K562 (cell line): ENCODE measurements at regions not wholly inside any gene's neighbourhood (a gene's known extent, or its start where the extent isn't known, plus 50 kb on each side); places are given as distances from the start of the nearest gene placed in this dataset.
A peak's percentile ranks its signal among the peaks of the same experiment; 100 is the strongest.

Experiments used
- ATAC-seq: fragments of 200-7000 bp; cut with Tn5 transposase; 3 replicates; pipeline ENCODE4 v1.9.1; 2020; ENCODE audit warnings: moderate library complexity
- BruUV-seq: library from RNA; stranded (reverse); fragments of 400-500 nt; replicated peaks from 2 replicates; lab custom pipeline; 2021; lab: Mats Ljungman, UMichigan
- CTCF ChIA-PET: fragments of 300-600 bp; formaldehyde crosslinking; extraction: SDS; loops from one replicate; lab custom pipeline; 2021; ENCODE audit warnings: low intra/inter-chr PET ratio; lab: Yijun Ruan, JAX
- POLR2A ChIA-PET: fragments of 300-600, 350-650 bp; sonication (Branson Sonifier 250); formaldehyde crosslinking; extraction: SDS; loops from one replicate; lab custom pipeline; 2021; ENCODE audit warnings: antibody characterized with exemption, inconsistent platforms; lab: Yijun Ruan, JAX
- DNase-seq, 4 experiments: peaks; one replicate each; pipeline versions ENCODE4 v3.0.0 to v3.0.0-alpha.2; 2011 to 2018; ENCODE audit warnings: low spot score in 3 of 4, mixed read lengths in 3 of 4; ENCODE audit errors: extremely low read depth in 1 of 4
- FAIRE-seq: peaks from 2 replicates; lab custom pipeline; 2011; peaks lifted over from hg19 to GRCh38; lab: Jason Lieb, UNC
- H2AFZ ChIP-seq: 2 replicates; pipeline ENCODE4 v1.6.0; 2011; ENCODE audit warnings: low read depth, low read length, control low read depth, inconsistent platforms
- H3K27ac ChIP-seq: fragments of 200-600 bp; 3 replicates; pipeline ENCODE4 v1.8.0; 2011; ENCODE audit warnings: low read depth, mild to moderate bottlenecking, control low read depth, inconsistent platforms, low read length, moderate library complexity, mixed read lengths; ENCODE audit errors: extremely low read depth
- H3K27me3 ChIP-seq, 2 experiments: fragments of 300-600 bp in 1 of 2; 2 replicates in 1 of 2; 3 replicates in 1 of 2; pipeline versions ENCODE4 v1.6.0 to v1.8.0; 2011; ENCODE audit warnings: inconsistent platforms in 2 of 2, low read length in 2 of 2, mild to moderate bottlenecking in 1 of 2, mixed read lengths in 1 of 2, moderate library complexity in 1 of 2; ENCODE audit not compliant: control insufficient read depth in 2 of 2, insufficient read depth in 2 of 2
- H3K36me3 ChIP-seq: fragments of 300-600 bp; 3 replicates; pipeline ENCODE4 v1.8.0; 2011; ENCODE audit warnings: mild to moderate bottlenecking, low read length, inconsistent platforms; ENCODE audit not compliant: control insufficient read depth, insufficient read depth
- H3K4me1 ChIP-seq, 2 experiments: fragments of 200-600 bp in 1 of 2; replicated peaks in 1 of 2; 2 replicates in 1 of 2; 3 replicates in 1 of 2; pipeline versions ENCODE4 v1.5.1 to v1.8.0; 2011; ENCODE audit warnings: inconsistent platforms in 2 of 2, low read length in 2 of 2, mild to moderate bottlenecking in 1 of 2, mixed read lengths in 1 of 2, moderate library complexity in 1 of 2; ENCODE audit not compliant: control insufficient read depth in 2 of 2, insufficient read depth in 2 of 2
- H3K4me2 ChIP-seq: 2 replicates; pipeline ENCODE4 v1.6.1; 2011; ENCODE audit warnings: low read length, control low read depth, inconsistent platforms, mixed read lengths; ENCODE audit not compliant: insufficient read depth
- H3K4me3 ChIP-seq: fragments of 200-600 bp; sonication (generic), shearing (Covaris generic); 2 replicates; pipeline ENCODE4 v1.5.1; 2016; ENCODE audit warnings: control low read depth, inconsistent platforms
- H3K79me2 ChIP-seq: fragments of 200-600 bp; 3 replicates; pipeline ENCODE4 v1.8.0; 2011; ENCODE audit warnings: low read length, inconsistent platforms; ENCODE audit not compliant: control insufficient read depth, insufficient read depth
- H3K9ac ChIP-seq, 2 experiments: 2 replicates each; pipeline versions ENCODE4 v1.6.0 to v1.6.1; 2011; ENCODE audit warnings: low read depth in 2 of 2, low read length in 2 of 2, control low read depth in 1 of 2, inconsistent platforms in 1 of 2, mild to moderate bottlenecking in 1 of 2, mixed read lengths in 1 of 2; ENCODE audit not compliant: insufficient read depth in 1 of 2
- H3K9me1 ChIP-seq: one replicate; pipeline ENCODE4 v1.6.0; 2011; ENCODE audit warnings: inconsistent platforms, mild to moderate bottlenecking, low read length, moderate library complexity; ENCODE audit not compliant: control insufficient read depth, insufficient read depth
- H3K9me3 ChIP-seq: replicated peaks from 2 replicates; pipeline ENCODE4 v1.5.1; 2011; ENCODE audit warnings: low read depth, low read length, inconsistent platforms; ENCODE audit not compliant: control insufficient read depth, insufficient read depth
- H4K20me1 ChIP-seq: replicated peaks from 2 replicates; pipeline ENCODE4 v1.6.1; 2011; ENCODE audit warnings: low read length, inconsistent platforms, mixed read lengths; ENCODE audit not compliant: control insufficient read depth, insufficient read depth
- FOXM1 ChIP-seq, 2 experiments: fragments of 450-650 bp in 1 of 2; sonication (generic) in 1 of 2; formaldehyde crosslinking in 1 of 2; IDR thresholded peaks; 2 replicates each; pipeline versions ENCODE4 v1.6.1 to v1.9.0; 2017 to 2022; ENCODE audit warnings: low read depth in 2 of 2, mild to moderate bottlenecking in 2 of 2, missing genetic modification reagents in 1 of 2, moderate library complexity in 1 of 2
- FUS ChIP-seq: fragments of 200-400 bp; formaldehyde crosslinking; optimal IDR thresholded peaks from 2 replicates; pipeline ENCODE3; 2017; ENCODE audit warnings: low read depth, low read length
- ZBTB33 ChIP-seq: sonication (generic); formaldehyde crosslinking; IDR thresholded peaks from 2 replicates; pipeline ENCODE4 v1.8.1; 2023; ENCODE audit warnings: mild to moderate bottlenecking, missing genetic modification reagents
- WGBS: fragments of 100-300 bp; shearing (Covaris generic); methylation state at CpG from one replicate; pipeline ENCODE4 v1.1.6; 2016; ENCODE audit warnings: low coverage, mixed read lengths; ENCODE audit not compliant: insufficient coverage; ENCODE audit errors: missing lambda C conversion rate; 5-methylcytosine and 5-hydroxymethylcytosine counted together
- in situ Hi-C: fragments of 300-500 bp; cut with MboI; formaldehyde crosslinking; loops from 4 replicates; pipeline ENCODE4 v1.15.0; 2018; ENCODE audit warnings: inconsistent platforms, mixed read lengths
- intact Hi-C: fragments of 100-400 bp; cut with micrococcal nuclease; formaldehyde crosslinking; loops from 2 replicates; pipeline ENCODE4 v1.14.2; 2022

- H3K9ac ChIP-seq: no peak overlapping the region
- intact Hi-C loops (no loop called here), in situ Hi-C loops (no loop called here)
- no peaks in the 10 kb centered on the region for H4K20me1 ChIP-seq
- H3K9me3 ChIP-seq: peaks cover 4% of the 10 kb centered on the region; the same call in 1 of the 2 replicates
- no TSS peak for BruUV-seq
- H3K27me3 ChIP-seq: no peaks in the 10 kb centered on the region
- whole genome bisulfite sequencing: 94% methylated on average over 49 of the region's 49 CpGs
- no peak for FAIRE-seq
- no peak overlapping the region for H3K27ac ChIP-seq
- no peak for ATAC-seq
- H3K4me2 ChIP-seq: no peak overlapping the region
- TF ChIP-seq FUS (no peak), ZBTB33 (CRISPR knock-in tag) (peak; percentile 73), FOXM1 (IDR thresholded peaks at IDR 0.05; ENCODE audit: low read depth) (peak; percentile 54; the same call in 1 of the 2 replicates), FOXM1 (CRISPR knock-in tag; IDR thresholded peaks at IDR 0.05; ENCODE audit: low read depth) (no peak)
- H2AFZ ChIP-seq: no peak overlapping the region
- ChIA-PET POLR2A (interaction anchor here (0.7 to 3.3 kb wide), 9 partner anchors 8 to 238 kb away, joined by 3 to 15 read pairs (median 4); a partner anchor contains a TSS), CTCF (no interaction called here)
- no peaks in the 10 kb centered on the region for H3K36me3 ChIP-seq
- H3K4me3 ChIP-seq: no peak overlapping the region
- H3K9me1 ChIP-seq: no peaks in the 10 kb centered on the region
- DNase-seq: no peak
- peaks cover 0 to 5% of the 10 kb centered on the region in 2 experiments; a peak in 3 of 5 replicates for H3K4me1 ChIP-seq
- no peaks in the 10 kb centered on the region for H3K79me2 ChIP-seq
These were observed 93.9 kb upstream of the BTN3A2 start for GRCh38 chr6:26270903-26271667.
